NCI-H69 (cell line): ENCODE measurements at regions not wholly inside any gene's neighbourhood (a gene's known extent, or its start where the extent isn't known, plus 50 kb on each side); places are given as distances from the start of the nearest gene placed in this dataset.
"Not testable (repeated sequence)": the region's sequence is repeated elsewhere in the genome, so short reads cannot be mapped to it uniquely, and the experiment has no call there.

Source experiments
- DNase-seq: peaks from one replicate; lab custom pipeline; 2025; lab: John Stamatoyannopoulos, UW

DNA sequence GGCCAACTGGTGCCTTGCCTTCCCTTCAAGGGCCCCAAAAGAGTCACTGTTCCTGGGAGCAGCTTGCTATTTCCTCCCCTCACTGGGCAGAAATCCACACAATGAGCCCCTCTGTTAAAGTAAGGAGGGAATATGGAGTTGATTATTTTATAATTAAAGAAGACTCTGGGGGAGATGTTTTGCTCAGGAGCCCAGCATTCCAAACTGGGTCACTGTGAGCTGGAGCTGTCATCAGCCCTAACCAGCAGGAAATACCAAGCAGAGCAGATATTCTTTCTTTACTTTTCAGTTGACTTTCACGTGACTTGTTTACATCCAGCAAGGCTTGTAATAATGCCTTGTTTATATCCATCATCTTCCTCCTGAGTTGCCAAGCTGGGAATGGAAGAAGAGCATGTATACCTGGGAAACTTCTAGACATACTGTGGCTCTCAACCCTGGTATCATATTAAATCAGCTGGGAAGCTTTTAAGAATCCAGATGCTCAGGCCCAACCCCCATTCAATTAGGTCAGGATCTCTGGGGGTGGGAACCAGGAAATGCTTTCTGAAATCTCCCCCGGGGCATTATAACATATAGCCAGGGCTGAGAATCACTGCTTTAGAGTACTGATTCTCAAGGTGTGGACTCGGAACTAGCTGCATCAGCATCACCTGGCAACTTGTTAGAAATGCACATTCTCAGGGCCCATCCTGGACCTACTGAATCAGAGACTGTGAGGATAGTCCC is 175.6 kb upstream of the MYLIP start:
- DNase-seq, result peak; percentile 93

DNA sequence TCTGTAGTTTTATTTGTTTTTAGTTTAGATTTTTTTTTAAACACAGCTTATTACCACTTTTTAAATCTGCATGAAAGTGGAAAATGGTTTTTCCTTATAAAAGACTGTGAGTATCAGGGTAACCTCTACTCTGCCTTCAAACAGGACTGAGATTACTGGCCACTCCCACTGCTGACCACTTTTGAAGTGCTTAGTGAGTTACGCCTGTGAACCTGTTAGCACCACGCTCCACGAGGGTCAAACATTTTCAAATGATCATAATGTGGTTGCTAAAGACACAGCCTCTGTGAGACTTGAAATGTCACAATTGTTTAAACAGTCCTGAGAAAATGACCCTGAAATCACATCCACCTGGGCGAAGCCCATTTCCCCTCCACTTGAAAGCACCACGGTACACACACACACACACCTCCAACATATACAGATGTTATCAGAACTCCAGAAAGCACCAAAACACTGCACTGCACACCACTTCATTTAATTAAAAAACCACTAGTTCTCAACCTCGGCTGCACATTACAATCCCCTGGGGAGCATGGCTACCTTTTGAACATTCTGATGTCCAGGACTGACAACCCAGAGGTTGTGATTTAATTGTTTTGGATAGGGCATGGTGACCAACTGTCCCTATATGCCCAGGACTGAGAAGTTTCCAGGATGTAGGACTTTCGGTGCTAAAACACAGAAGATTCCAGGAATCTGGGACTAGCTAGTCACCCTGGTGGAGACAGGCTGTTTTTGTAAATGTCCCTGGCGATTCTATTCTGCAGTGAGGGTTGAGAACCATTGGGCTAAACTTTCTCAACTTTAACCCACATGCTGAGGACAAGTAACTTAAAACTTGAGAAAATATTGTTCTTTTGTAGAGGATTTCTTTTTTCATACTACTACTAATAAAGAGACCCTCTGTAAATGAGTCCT is 176.4 kb upstream of the MYLIP start:
- DNase-seq, result peak; percentile 11

DNA sequence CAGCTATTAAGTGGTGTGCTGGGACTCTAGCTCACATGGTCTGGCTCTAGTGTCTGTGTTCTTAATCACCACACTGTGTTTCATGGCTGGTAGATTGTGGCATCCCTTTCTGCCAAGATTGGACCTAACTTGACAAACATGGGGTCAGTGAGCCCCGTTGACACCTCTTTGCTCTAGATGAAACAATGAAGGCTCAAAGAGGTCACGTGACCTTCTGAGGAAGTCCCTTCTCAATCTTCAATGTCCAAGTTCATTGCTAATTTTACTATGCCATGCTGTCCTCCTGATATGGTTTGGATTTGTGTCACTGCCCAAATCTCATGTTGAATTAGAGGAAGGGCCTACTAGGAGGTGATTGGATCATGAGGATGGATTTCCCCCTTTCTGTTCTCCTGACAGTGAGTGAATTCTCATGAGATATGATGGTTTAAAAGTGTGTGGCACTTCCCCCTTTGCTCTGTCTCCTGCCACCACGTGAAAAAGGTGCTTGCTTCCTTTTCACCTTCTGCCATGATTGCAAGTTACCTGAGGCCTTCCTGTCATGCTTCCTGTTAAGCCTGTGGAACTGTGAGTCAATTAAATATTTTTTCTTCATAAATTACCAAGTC is 177.8 kb upstream of the MYLIP start:
- DNase-seq, result no peak

DNA sequence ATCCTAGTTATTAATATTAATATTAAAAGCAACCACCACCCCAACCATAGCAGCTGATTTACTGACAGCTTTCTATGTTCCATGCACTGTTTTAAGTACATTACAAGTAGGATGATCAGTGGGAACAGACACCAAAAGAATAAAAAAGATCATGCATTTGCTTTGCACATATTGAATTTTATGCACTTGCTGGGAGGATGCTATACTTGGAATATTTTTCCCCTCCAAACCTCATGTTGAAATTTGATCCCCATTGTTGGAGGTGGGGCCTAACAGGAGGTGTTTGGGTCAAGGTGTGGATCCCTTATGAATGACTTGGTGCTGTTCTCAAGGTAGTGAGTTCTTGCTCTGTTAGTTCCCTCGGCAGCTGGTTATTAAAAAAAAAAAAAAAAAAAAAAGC is 178.9 kb upstream of the MYLIP start:
- DNase-seq, result peak; percentile 82

GRCh38 chr6:15948930-15949900 is 179.7 kb upstream of the MYLIP start:
- DNase-seq, result peak; percentile 99

- no peak for DNase-seq
Observed at GRCh38 chr6:15947923-15948322, 181.0 kb upstream of the MYLIP start.

GRCh38 chr6:15947436-15947835 is 181.4 kb upstream of the MYLIP start:
- DNase-seq, result no peak

GRCh38 chr6:15946701-15947385 is 182.0 kb upstream of the MYLIP start:
- DNase-seq, result peak; percentile 23

- peak; percentile 12 for DNase-seq
Observed at GRCh38 chr6:15945593-15946159, 183.2 kb upstream of the MYLIP start.

GRCh38 chr6:15943423-15943822 is 185.5 kb upstream of the MYLIP start:
- no peak for DNase-seq

DNA sequence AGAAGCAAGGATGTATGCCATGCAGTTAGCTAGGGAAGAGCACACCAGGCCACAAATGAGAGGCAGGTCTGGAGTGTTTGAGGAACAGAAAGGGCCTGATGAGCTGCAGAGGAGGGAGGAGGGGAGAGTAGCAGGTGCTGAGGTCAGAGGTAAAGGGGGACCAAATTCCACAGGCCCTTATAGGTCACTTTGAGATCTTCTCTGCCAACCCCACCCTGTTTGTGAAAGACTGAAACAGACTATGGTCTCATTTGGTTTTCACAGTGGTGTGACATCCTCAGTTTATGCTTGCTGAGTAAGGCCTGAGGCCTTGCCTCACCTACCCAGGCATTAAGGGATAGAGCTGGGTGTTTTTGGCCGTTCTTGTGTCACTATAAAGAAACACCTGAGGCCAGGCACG is 187.7 kb upstream of the MYLIP start:
- no peak for DNase-seq

- DNase-seq, result no peak
Observed at GRCh38 chr6:15938107-15938506, 190.8 kb upstream of the MYLIP start.

DNA sequence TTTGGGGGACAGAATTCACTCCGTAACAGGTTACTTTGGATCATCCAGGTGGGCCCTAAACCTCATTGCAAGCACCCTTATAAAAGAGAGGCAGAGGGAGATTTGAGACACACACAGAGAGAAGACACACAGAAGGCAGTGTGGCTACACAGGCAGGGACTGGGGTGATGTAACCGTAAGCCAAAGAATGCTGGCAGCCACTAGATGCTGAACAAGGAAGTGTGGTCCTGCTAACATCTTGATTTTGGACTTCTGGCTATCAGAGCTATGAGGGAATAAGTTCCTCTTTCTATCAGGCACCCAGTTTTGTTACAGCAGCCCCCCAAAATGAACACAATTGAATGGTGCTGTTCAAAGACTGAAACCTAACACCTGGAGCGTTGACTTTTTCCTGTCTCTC is 191.3 kb upstream of the MYLIP start:
- no peak for DNase-seq

- DNase-seq, result peak; percentile 11
Observed at GRCh38 chr6:15936503-15936902, 192.4 kb upstream of the MYLIP start.

DNA sequence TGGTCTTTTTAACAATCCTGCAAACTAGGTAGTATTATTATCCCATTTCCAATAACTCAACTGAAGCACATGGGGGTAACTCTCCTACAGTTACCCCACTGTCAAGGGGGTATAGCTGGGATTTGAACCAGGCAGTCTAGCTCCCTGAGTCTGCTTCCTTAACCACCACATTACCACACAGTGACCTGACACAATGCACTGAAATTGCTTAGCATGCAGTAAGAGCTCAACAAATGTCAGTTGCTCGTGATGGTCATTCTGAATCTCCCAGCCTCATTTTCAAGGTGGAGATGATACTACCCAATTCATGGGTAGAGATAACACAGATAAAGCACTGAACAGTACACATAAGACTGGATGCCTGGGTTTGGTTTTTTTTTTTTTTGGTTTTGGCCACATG is 193.2 kb upstream of the MYLIP start:
- no peak for DNase-seq

DNA sequence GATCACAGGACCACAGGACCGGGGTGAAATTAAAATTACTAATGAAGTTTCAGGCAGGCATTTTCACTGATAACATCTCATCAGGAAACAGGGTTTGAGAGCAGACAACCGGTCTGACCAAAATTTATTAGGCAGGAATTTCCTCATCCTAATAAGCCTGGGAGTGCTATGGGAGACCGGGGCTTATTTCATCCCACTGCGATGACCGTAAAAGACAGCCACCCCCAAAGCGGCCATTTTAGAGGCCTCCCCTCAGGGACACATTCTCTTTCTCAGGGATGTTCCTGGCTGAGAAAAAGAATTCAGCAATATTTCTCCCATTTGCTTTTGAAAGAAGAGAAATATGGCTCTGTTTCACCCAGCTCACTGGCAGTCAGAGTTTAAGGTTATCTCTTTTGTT is 197.2 kb upstream of the MYLIP start:
- not testable (repeated sequence) for DNase-seq

DNA sequence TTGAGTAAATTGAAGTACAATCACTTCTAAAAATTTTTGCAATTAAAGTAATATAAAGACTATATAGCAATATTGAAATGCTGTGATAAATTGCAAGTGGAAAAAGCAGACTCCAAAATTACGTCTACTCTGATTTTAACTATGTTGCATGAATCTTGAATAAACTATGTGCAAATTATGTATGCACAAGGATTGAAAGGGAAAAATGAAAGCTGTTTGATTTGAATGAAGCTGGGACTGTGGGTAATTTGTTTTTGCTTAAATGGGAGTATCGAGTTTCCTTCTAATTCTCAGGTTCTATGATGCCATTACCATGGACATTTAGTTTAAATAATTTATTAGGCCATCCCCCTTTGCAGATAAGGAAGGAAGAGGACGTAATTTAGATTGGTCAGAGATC is 198.7 kb upstream of the MYLIP start:
- DNase-seq, result no peak

DNA sequence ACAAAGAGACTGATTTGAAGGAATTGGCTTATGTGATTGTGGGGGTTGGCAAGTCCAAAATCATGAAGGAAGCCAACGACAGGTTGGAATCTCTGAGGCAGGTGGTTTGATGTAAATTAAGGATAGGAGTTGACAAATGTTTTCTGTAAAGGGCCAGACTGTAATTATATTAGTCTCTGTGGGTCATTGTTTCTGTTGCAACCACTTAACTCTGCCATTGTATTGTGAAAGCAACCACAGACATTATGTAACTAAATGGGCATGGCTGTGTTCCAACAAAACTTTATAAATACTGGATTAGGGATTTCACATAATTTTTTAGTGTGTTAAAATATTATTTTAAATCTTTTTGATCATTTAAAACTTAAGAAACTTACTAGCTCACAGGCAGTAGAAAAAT is 199.2 kb upstream of the MYLIP start:
- DNase-seq, result peak; percentile 33

- no peak for DNase-seq
Observed at GRCh38 chr6:15927531-15928225, 201.2 kb upstream of the MYLIP start.

DNA sequence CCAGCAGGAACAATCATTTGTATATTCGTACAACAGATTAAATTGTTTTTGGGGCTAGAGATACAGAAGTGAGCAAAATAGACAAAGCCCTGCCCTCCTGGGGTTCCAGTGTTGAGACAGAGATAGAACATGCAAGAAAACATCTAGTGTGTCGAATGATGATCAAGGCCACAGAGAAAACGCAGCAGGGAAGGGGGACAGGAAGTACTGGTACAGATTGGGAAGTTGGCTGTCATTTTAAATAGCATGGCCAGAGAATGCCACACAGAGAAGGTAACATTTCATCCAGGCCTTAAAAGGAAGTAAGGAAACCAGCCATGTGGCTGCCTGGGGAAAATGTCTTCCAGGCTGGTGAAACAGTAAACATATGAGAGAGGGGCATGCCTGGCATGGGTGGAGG is 202.6 kb upstream of the MYLIP start:
- DNase-seq, result no peak
